ENCODE measurements at regions not wholly inside any gene's neighbourhood (a gene's known extent, or its start where the extent isn't known, plus 50 kb on each side); places are given as distances from the start of the nearest gene placed in this dataset.

- Histone ChIP-seq H3K4me1 (no peaks in the 10 kb centered on the region), H3K9me3 (replicated peaks) (no peaks in the 10 kb centered on the region), H3K27ac (no peak overlapping the region), H3K27me3 (no peaks in the 10 kb centered on the region), H3K36me3 (no peaks in the 10 kb centered on the region), H3K4me3 (no peak overlapping the region)
- peak; percentile 21 to 36 for DNase-seq
These were observed 164.6 kb upstream of the GJB5 start for GRCh38 chr1:34590211-34590623.

DNA sequence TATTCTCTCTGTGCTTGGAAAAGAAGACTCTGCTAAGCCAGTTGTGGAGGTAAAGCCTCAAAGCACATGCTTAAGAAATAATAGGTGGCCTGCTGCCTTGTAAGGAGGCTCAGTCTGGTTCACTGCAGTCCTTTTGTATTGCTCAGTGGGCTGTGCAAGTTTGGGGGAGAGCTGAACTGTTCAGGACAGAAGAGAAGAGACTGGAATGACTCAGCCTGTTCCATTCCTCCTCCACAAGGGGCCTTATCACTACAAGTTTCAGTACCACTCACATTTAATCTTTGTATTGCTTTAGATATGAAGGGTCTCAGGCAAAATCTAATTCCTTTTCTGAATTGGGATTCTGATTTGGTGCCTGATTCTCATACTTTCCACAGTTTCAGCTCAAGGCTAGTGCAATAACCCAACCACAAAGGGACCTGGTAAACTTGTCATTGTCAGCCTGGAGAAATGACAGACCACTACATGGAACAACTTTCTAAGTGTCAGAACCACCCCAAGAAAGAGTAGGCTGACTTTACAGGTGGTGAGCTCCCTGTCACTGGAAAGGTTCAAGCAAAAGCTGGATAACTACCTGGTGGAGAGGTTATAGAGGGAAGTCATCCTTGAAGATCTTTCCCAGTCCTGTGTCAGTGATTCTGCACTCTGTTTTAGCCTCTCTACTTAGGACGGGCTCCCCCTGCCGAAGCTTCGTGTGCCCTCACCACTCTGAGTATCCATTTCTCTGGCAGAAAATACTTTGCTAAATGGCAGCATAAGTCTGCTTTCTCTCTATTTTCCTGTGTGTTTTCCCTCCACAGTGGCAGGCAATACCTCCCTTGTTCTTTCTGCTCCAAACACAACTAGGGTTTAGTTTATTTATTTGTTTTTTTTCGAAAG lies 162.9 kb upstream of the GJB5 start:
- H3K4me3 ChIP-seq, result no peak overlapping the region
- no peak overlapping the region for H3K27ac ChIP-seq
- H3K4me1 ChIP-seq, result no peaks in the 10 kb centered on the region
- no peaks in the 10 kb centered on the region for H3K9me3 ChIP-seq (replicated peaks)
- peak in 1 of 2 experiments; percentile 15 for DNase-seq
- H3K27me3 ChIP-seq, result no peaks in the 10 kb centered on the region
- H3K36me3 ChIP-seq, result no peaks in the 10 kb centered on the region

- peak; percentile 69 to 80 for DNase-seq
- Histone ChIP-seq H3K4me1 (no peaks in the 10 kb centered on the region), H3K4me3 (no peak overlapping the region), H3K27me3 (peaks cover 2% of the 10 kb centered on the region; the same call in 1 of the 2 replicates), H3K27ac (no peak overlapping the region), H3K36me3 (no peaks in the 10 kb centered on the region), H3K9me3 (replicated peaks) (no peaks in the 10 kb centered on the region)
These were observed 156.9 kb upstream of the GJB5 start for GRCh38 chr1:34597877-34598514.

- H3K27me3 ChIP-seq, result peaks cover 4% of the 10 kb centered on the region; the same call in 1 of the 2 replicates
- H3K27ac ChIP-seq, result no peak overlapping the region
- H3K9me3 ChIP-seq (replicated peaks), result no peaks in the 10 kb centered on the region
- no peak for DNase-seq
- no peaks in the 10 kb centered on the region for H3K36me3 ChIP-seq
- no peak overlapping the region for H3K4me3 ChIP-seq
- H3K4me1 ChIP-seq, result no peaks in the 10 kb centered on the region
These were observed 151.9 kb upstream of the GJB5 start for GRCh38 chr1:34602907-34603306.

DNA sequence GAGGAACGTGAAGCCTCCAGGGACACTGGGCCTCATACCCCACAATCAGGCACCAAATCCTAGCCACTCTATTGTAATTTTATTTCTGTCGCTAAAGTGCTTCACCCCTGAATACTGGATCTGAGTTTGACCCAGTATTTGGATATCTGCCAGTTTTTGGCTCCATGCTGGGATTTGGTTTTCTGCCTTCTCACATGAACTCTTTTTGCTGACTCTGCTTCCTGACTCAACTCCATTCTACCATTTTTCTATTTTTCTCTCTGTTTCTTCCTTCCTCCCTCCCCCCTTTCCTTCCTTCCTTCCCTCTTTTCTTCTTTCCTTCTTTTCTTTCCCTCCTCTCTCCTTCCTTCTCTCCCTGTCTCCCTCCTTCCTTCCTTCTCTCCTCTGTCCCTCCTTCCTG lies 151.3 kb upstream of the GJB5 start:
- no peak for DNase-seq
- Histone ChIP-seq H3K4me3 (no peak overlapping the region), H3K4me1 (no peaks in the 10 kb centered on the region), H3K36me3 (no peaks in the 10 kb centered on the region), H3K27me3 (peaks cover 4% of the 10 kb centered on the region; the same call in 1 of the 2 replicates), H3K27ac (no peak overlapping the region), H3K9me3 (replicated peaks) (no peaks in the 10 kb centered on the region)

- Histone ChIP-seq H3K4me1 (no peaks in the 10 kb centered on the region), H3K27ac (no peak overlapping the region), H3K27me3 (peaks cover 4% of the 10 kb centered on the region; the same call in 1 of the 2 replicates), H3K36me3 (no peaks in the 10 kb centered on the region), H3K4me3 (no peak overlapping the region), H3K9me3 (replicated peaks) (no peaks in the 10 kb centered on the region)
- DNase-seq, result no peak
These were observed 148.3 kb upstream of the GJB5 start for GRCh38 chr1:34606504-34606903.

GRCh38 chr1:34610063-34610462 lies 144.8 kb upstream of the GJB5 start:
- no peak for DNase-seq

DNA sequence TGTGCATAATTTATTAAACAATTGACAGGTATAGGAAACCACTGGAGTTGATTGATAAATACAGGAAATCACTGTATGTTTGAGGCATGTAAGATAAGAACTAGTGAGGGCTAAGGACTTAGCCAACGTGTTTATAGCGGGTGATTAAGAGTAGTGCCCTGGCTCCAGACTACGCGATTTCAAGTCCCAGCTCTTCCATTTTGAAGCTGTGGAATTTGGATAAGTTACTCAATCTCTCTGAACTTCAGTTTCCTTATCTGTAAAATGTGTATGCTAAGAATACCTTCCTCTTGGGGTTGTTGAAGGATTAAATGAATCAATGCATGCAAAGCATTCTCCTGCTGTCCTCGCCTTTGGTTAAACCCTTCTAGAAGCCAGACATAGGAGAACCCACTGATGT lies 143.3 kb upstream of the GJB5 start:
- H3K9me3 ChIP-seq (replicated peaks), result no peaks in the 10 kb centered on the region
- H3K36me3 ChIP-seq, result no peaks in the 10 kb centered on the region
- H3K4me3 ChIP-seq, result no peak overlapping the region
- no peaks in the 10 kb centered on the region for H3K4me1 ChIP-seq
- no peaks in the 10 kb centered on the region; the same call in none of the 2 replicates for H3K27me3 ChIP-seq
- no peak for DNase-seq
- H3K27ac ChIP-seq, result no peak overlapping the region

More at GRCh38 chr1:34610063-34610462, 144.8 kb upstream of the GJB5 start:
- Histone ChIP-seq H3K9me3 (replicated peaks) (no peaks in the 10 kb centered on the region), H3K27me3 (no peaks in the 10 kb centered on the region; the same call in none of the 2 replicates), H3K27ac (no peak overlapping the region), H3K4me1 (no peaks in the 10 kb centered on the region), H3K36me3 (no peaks in the 10 kb centered on the region), H3K4me3 (no peak overlapping the region)

GRCh38 chr1:34612091-34612827 lies 142.6 kb upstream of the GJB5 start:
- H3K4me1 ChIP-seq, result no peaks in the 10 kb centered on the region
- no peaks in the 10 kb centered on the region for H3K9me3 ChIP-seq (replicated peaks)
- H3K4me3 ChIP-seq, result no peak overlapping the region
- H3K36me3 ChIP-seq, result no peaks in the 10 kb centered on the region
- H3K27ac ChIP-seq, result no peak overlapping the region
- DNase-seq, result no peak
- H3K27me3 ChIP-seq, result no peaks in the 10 kb centered on the region; the same call in none of the 2 replicates

GRCh38 chr1:34617321-34618118 lies 137.3 kb upstream of the GJB5 start:
- Histone ChIP-seq H3K4me1 (no peaks in the 10 kb centered on the region), H3K9me3 (replicated peaks) (no peaks in the 10 kb centered on the region), H3K36me3 (no peaks in the 10 kb centered on the region), H3K4me3 (no peak overlapping the region), H3K27me3 (peaks cover 4% of the 10 kb centered on the region), H3K27ac (no peak overlapping the region)
- no peak for DNase-seq

- Histone ChIP-seq H3K27ac (no peak overlapping the region), H3K4me3 (no peak overlapping the region), H3K4me1 (no peaks in the 10 kb centered on the region), H3K27me3 (peaks cover 4% of the 10 kb centered on the region), H3K9me3 (replicated peaks) (no peaks in the 10 kb centered on the region), H3K36me3 (no peaks in the 10 kb centered on the region)
- no peak for DNase-seq
These were observed 136.5 kb upstream of the GJB5 start for GRCh38 chr1:34618381-34618780.

- Histone ChIP-seq H3K9me3 (replicated peaks) (no peaks in the 10 kb centered on the region), H3K27me3 (peaks cover 4% of the 10 kb centered on the region), H3K4me1 (no peaks in the 10 kb centered on the region), H3K36me3 (no peaks in the 10 kb centered on the region), H3K27ac (no peak overlapping the region), H3K4me3 (no peak overlapping the region)
- DNase-seq, result no peak
These were observed 135.6 kb upstream of the GJB5 start for GRCh38 chr1:34619256-34619655.

DNA sequence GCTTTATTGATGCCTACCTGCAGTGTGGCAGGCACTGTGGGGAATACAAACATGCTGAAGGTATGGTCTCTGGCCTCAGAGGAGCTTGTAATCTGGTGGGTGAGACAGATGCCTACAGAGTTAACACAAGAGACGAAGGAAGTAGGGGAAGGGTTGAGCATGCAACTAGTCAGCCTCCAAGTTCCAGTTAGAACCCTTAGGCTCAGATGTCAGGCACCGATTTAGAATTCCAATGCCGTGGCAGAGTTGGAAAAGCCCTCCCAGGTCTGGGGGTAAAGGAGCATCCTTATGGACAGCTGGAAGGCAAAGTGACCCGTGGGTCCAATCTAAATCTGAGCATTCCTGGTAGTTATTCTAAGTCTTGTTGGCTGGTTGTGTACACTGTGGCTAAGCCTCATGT lies 132.9 kb upstream of the GJB5 start:
- DNase-seq, result no peak
- H3K36me3 ChIP-seq, result no peaks in the 10 kb centered on the region
- no peak overlapping the region for H3K4me3 ChIP-seq
- H3K27ac ChIP-seq, result no peak overlapping the region
- H3K4me1 ChIP-seq, result no peaks in the 10 kb centered on the region
- peaks cover 9% of the 10 kb centered on the region; the same call in 1 of the 2 replicates for H3K27me3 ChIP-seq
- no peaks in the 10 kb centered on the region for H3K9me3 ChIP-seq (replicated peaks)

DNA sequence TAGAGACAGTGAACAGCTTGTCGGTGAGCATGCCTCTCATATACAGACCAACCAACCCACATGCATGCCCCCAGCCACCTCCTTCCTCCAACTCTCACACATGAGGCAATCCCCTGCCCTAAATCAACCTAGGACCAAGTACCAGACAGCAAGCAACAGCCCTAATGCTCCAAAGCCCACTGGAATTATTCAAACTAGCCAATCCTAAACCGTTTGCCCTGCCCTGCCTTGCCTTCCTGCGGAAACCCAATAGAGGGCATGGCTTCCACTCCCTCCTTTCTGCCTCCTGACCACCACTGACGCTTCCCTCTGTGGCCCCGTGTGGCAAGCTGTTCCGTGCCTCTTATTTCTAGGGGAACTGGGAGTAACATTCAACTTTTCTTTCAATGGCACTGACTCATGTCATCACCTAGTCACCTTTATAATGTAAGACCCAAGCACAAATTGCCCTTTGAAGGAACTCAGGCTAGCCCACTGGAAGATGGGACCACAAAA lies 129.3 kb upstream of the GJB5 start:
- no peak overlapping the region for H3K27ac ChIP-seq
- H3K36me3 ChIP-seq, result no peaks in the 10 kb centered on the region
- DNase-seq, result no peak
- H3K4me3 ChIP-seq, result no peak overlapping the region
- H3K27me3 ChIP-seq, result peaks cover 12% of the 10 kb centered on the region
- no peaks in the 10 kb centered on the region for H3K9me3 ChIP-seq (replicated peaks)
- no peaks in the 10 kb centered on the region for H3K4me1 ChIP-seq

Data from SJCRH30 (cell line).